ENCODE measurements at regions not wholly inside any gene's neighbourhood (a gene's known extent, or its start where the extent isn't known, plus 50 kb on each side); places are given as distances from the start of the nearest gene placed in this dataset.
"Not testable (repeated sequence)": the region's sequence is repeated elsewhere in the genome, so short reads cannot be mapped to it uniquely, and the experiment has no call there.

GRCh38 chr21:27974152-27974551 is 1007.3 kb upstream of the ADAMTS5 start:
- TF ChIP-seq, protein P1, sequence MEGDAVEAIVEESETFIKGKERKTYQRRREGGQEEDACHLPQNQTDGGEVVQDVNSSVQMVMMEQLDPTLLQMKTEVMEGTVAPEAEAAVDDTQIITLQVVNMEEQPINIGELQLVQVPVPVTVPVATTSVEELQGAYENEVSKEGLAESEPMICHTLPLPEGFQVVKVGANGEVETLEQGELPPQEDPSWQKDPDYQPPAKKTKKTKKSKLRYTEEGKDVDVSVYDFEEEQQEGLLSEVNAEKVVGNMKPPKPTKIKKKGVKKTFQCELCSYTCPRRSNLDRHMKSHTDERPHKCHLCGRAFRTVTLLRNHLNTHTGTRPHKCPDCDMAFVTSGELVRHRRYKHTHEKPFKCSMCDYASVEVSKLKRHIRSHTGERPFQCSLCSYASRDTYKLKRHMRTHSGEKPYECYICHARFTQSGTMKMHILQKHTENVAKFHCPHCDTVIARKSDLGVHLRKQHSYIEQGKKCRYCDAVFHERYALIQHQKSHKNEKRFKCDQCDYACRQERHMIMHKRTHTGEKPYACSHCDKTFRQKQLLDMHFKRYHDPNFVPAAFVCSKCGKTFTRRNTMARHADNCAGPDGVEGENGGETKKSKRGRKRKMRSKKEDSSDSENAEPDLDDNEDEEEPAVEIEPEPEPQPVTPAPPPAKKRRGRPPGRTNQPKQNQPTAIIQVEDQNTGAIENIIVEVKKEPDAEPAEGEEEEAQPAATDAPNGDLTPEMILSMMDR (IDR thresholded peaks at IDR 0.05; ENCODE audit: insufficient read depth, low read length, poor library complexity, severe bottlenecking) = not testable (repeated sequence)
- not testable (repeated sequence) for TF ChIP-seq EZH2phosphoT487 (conservative IDR thresholded peaks at IDR 0.05; ENCODE audit: low read length)
